ENCODE measurements at regions not wholly inside any gene's neighbourhood (a gene's known extent, or its start where the extent isn't known, plus 50 kb on each side); places are given as distances from the start of the nearest gene placed in this dataset.

GRCh38 chr6:108774555-108774954, 73.7 kb upstream of the ARMC2 start:
- H2AFZ ChIP-seq (ENCODE audit: low read depth) = no peak overlapping the region
- WGBS (ENCODE audit: low lambda C conversion rate) = 79% methylated on average over 3 of the region's 3 CpGs
- no peak for DNase-seq
- ChIA-PET POLR2A (no interaction called here), CTCF (interaction anchor here (0.6 to 1.1 kb wide), 3 partner anchors 9 to 212 kb away, joined by 3 read pairs; no protein-coding TSS in a partner anchor)
- no peak overlapping the region for H3K27ac ChIP-seq (ENCODE audit: low read depth in 2 of 2, low read length in 1 of 2)
- H4K20me1 ChIP-seq (ENCODE audit: insufficient read depth) = no peaks in the 10 kb centered on the region
- H3K4me2 ChIP-seq = no peak overlapping the region
- no peaks in the 10 kb centered on the region for H3K9me3 ChIP-seq
- H3K4me3 ChIP-seq (ENCODE audit: low read depth in 2 of 2, low read length in 1 of 2) = no peak overlapping the region
- H3K9ac ChIP-seq = no peak overlapping the region
- H3K4me1 ChIP-seq (ENCODE audit: control insufficient read depth in 1 of 2, insufficient read depth in 2 of 2, low read depth in 1 of 2, low read length in 1 of 2) = 0 out of 4 replicates have a peak, but pooled peaks cover 0 to 3% of the 10 kb centered on the region in 2 experiments
- TF ChIP-seq EP300 (IDR thresholded peaks at IDR 0.05; ENCODE audit: borderline replicate concordance in 1 of 2, low read depth in 1 of 2, low read length in 1 of 2) (no peak), RXRA (IDR thresholded peaks at IDR 0.05; ENCODE audit: borderline replicate concordance, low read depth) (no peak), PBX3 (IDR thresholded peaks at IDR 0.05) (no peak), IRF3 (IDR thresholded peaks at IDR 0.05; ENCODE audit: low read depth, low read length) (no peak), MXI1 (IDR thresholded peaks at IDR 0.05; ENCODE audit: low read depth, low read length) (no peak), YY1 (IDR thresholded peaks at IDR 0.05; ENCODE audit: low read depth) (no peak)
- no peaks in the 10 kb centered on the region for H3K27me3 ChIP-seq (ENCODE audit: insufficient read depth)
- no peaks in the 10 kb centered on the region for H3F3A ChIP-seq (replicated peaks; ENCODE audit: insufficient read depth)
- H3K36me3 ChIP-seq (replicated peaks in 1 of 2; ENCODE audit: control insufficient read depth in 1 of 2, insufficient read depth in 2 of 2, low read length in 1 of 2) = no peaks in the 10 kb centered on the region
- no peaks in the 10 kb centered on the region for H3K79me2 ChIP-seq (ENCODE audit: insufficient read depth)
- H3K9me2 ChIP-seq = no peaks in the 10 kb centered on the region

GRCh38 chr6:108777536-108777935, 70.7 kb upstream of the ARMC2 start:
- Histone ChIP-seq H3K79me2 (ENCODE audit: insufficient read depth) (no peaks in the 10 kb centered on the region), H4K20me1 (ENCODE audit: insufficient read depth) (no peaks in the 10 kb centered on the region), H3K36me3 (replicated peaks in 1 of 2; ENCODE audit: control insufficient read depth in 1 of 2, insufficient read depth in 2 of 2, low read length in 1 of 2) (no peaks in the 10 kb centered on the region), H3K27me3 (ENCODE audit: insufficient read depth) (no peaks in the 10 kb centered on the region), H3K4me1 (ENCODE audit: control insufficient read depth in 1 of 2, insufficient read depth in 2 of 2, low read depth in 1 of 2, low read length in 1 of 2) (peaks cover 8 to 11% of the 10 kb centered on the region in 2 experiments; a peak in 3 of 4 replicates), H3F3A (replicated peaks; ENCODE audit: insufficient read depth) (no peaks in the 10 kb centered on the region), H3K9ac (no peak overlapping the region), H3K9me2 (no peaks in the 10 kb centered on the region), H3K4me3 (ENCODE audit: low read depth in 2 of 2, low read length in 1 of 2) (no peak overlapping the region), H2AFZ (ENCODE audit: low read depth) (no peak overlapping the region), H3K27ac (ENCODE audit: low read depth in 2 of 2, low read length in 1 of 2) (no peak overlapping the region), H3K9me3 (no peaks in the 10 kb centered on the region), H3K4me2 (no peak overlapping the region)
- ChIA-PET CTCF (interaction anchor here (1.8 kb wide), 1 partner anchor 7 kb away, joined by 4 read pairs; no protein-coding TSS in a partner anchor), POLR2A (no interaction called here)
- DNase-seq = no peak
- 83% methylated on average over 5 of the region's 5 CpGs for WGBS (ENCODE audit: low lambda C conversion rate)
- TF ChIP-seq USF1 (IDR thresholded peaks at IDR 0.05; ENCODE audit: borderline replicate concordance, low read depth) = no peak
- no peak for TF ChIP-seq SMC3 (IDR thresholded peaks at IDR 0.05; ENCODE audit: low read depth, low read length)
- TF ChIP-seq FOXJ3 (CRISPR knock-in tag; IDR thresholded peaks at IDR 0.05) = no peak
- TF ChIP-seq REST (IDR thresholded peaks at IDR 0.05; ENCODE audit: low read depth, low read length) = no peak
- no peak for TF ChIP-seq PBX3 (IDR thresholded peaks at IDR 0.05)
- no peak for TF ChIP-seq CHD2 (IDR thresholded peaks at IDR 0.05; ENCODE audit: low read length, partially characterized antibody)
- TF ChIP-seq TCF12 (IDR thresholded peaks at IDR 0.05) = no peak
- no peak for TF ChIP-seq MXI1 (IDR thresholded peaks at IDR 0.05; ENCODE audit: low read depth, low read length)
- TF ChIP-seq NFIC (IDR thresholded peaks at IDR 0.05; ENCODE audit: borderline replicate concordance) = no peak
- TF ChIP-seq CTCF (IDR thresholded peaks at IDR 0.05) = no peak
- TF ChIP-seq TAF1 (IDR thresholded peaks at IDR 0.05; ENCODE audit: borderline replicate concordance, low read depth, low read length) = no peak
- no peak for TF ChIP-seq FOXM1 (IDR thresholded peaks at IDR 0.05; ENCODE audit: low read depth)
- no peak for TF ChIP-seq GATA2 (CRISPR knock-in tag; IDR thresholded peaks at IDR 0.05)
